ENCODE measurements at regions not wholly inside any gene's neighbourhood (a gene's known extent, or its start where the extent isn't known, plus 50 kb on each side); places are given as distances from the start of the nearest gene placed in this dataset.

DNA sequence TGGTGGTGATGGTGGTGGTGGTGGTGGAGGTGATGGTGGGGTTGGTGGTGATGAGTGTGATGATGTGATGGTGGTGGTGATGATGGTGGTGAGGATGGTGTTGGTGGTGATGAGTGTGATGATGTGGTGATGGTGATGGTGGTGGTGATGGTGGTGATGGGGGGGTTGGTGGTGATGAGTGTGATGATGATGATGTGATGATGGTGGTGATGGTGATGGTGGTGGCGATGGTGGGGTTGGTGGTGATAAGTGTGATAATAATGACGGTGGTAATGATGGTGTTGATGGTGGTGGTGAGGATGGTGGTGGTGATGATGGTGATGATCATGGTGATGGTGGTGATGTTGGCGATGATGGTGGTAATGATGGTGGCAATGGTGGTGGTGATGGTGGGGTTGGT, 67.7 kb downstream of the RRM2 start:
- no peak for TF ChIP-seq POLR2A (IDR thresholded peaks at IDR 0.05)
- TF ChIP-seq, protein P1, sequence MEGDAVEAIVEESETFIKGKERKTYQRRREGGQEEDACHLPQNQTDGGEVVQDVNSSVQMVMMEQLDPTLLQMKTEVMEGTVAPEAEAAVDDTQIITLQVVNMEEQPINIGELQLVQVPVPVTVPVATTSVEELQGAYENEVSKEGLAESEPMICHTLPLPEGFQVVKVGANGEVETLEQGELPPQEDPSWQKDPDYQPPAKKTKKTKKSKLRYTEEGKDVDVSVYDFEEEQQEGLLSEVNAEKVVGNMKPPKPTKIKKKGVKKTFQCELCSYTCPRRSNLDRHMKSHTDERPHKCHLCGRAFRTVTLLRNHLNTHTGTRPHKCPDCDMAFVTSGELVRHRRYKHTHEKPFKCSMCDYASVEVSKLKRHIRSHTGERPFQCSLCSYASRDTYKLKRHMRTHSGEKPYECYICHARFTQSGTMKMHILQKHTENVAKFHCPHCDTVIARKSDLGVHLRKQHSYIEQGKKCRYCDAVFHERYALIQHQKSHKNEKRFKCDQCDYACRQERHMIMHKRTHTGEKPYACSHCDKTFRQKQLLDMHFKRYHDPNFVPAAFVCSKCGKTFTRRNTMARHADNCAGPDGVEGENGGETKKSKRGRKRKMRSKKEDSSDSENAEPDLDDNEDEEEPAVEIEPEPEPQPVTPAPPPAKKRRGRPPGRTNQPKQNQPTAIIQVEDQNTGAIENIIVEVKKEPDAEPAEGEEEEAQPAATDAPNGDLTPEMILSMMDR (IDR thresholded peaks at IDR 0.05), result no peak
